ENCODE measurements at regions not wholly inside any gene's neighbourhood (a gene's known extent, or its start where the extent isn't known, plus 50 kb on each side); places are given as distances from the start of the nearest gene placed in this dataset.

DNA sequence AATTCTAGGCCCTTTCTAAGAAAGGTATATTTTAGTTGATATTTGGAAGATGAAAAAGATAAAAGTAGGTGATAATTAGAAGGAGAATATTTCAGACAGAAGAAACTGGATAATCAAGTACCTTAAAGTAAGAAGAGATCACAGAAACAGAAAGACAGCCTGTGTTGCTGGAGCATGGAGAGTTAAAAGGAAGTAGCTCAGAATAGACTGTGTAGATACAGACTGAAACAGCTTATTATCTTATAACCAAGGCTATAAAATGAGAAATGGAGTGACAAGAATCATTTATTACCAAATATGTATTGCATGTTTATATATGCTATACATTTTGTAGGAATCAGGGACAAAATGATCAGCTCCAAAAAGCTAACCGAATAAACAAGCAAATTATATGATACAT is 1120.3 kb downstream of the BRINP3 start:
- Histone ChIP-seq H3K27ac (ENCODE audit: low read length) (no peak overlapping the region), H3K9ac (ENCODE audit: low read length) (no peak overlapping the region), H2AFZ (ENCODE audit: low read depth, low read length) (peak overlapping the region; percentile 12), H3K4me3 (ENCODE audit: low read length) (no peak overlapping the region), H3K36me3 (replicated peaks; ENCODE audit: low read depth, low read length) (no peaks in the 10 kb centered on the region), H3K4me2 (ENCODE audit: low read length) (no peak overlapping the region), H3K79me2 (ENCODE audit: low read length) (no peaks in the 10 kb centered on the region), H3K9me3 (ENCODE audit: insufficient read depth, low read length) (no peaks in the 10 kb centered on the region), H3K4me1 (ENCODE audit: low read length) (peaks cover 6% of the 10 kb centered on the region; the same call in 1 of the 2 replicates), H3K27me3 (ENCODE audit: low read depth, low read length) (no peaks in the 10 kb centered on the region), H4K20me1 (ENCODE audit: insufficient read depth, low read length) (no peaks in the 10 kb centered on the region)
- TF ChIP-seq, protein P1, sequence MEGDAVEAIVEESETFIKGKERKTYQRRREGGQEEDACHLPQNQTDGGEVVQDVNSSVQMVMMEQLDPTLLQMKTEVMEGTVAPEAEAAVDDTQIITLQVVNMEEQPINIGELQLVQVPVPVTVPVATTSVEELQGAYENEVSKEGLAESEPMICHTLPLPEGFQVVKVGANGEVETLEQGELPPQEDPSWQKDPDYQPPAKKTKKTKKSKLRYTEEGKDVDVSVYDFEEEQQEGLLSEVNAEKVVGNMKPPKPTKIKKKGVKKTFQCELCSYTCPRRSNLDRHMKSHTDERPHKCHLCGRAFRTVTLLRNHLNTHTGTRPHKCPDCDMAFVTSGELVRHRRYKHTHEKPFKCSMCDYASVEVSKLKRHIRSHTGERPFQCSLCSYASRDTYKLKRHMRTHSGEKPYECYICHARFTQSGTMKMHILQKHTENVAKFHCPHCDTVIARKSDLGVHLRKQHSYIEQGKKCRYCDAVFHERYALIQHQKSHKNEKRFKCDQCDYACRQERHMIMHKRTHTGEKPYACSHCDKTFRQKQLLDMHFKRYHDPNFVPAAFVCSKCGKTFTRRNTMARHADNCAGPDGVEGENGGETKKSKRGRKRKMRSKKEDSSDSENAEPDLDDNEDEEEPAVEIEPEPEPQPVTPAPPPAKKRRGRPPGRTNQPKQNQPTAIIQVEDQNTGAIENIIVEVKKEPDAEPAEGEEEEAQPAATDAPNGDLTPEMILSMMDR (IDR thresholded peaks at IDR 0.05; ENCODE audit: low read depth, low read length), result no peak
- no peak for TF ChIP-seq EZH2phosphoT487 (IDR thresholded peaks at IDR 0.05; ENCODE audit: low read depth)

DNA sequence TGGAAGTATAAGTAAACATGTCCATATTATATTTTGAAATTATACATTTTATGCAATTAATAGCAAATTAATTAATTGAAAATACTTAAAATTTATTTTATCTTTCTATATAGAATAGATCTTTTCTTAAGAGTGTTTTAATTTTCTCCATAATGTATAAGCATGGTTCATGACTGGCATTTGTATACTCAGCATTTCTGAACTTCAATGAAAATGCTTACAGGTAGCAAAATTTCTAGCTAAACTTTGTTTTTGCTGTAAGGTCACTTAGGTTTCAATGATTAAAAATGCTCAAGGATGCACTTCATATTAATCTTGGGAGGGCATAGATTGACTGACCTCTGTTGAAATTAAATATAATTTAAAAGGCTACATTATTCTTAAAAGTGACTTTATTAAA is 1108.1 kb downstream of the BRINP3 start:
- no peak overlapping the region for H3K4me2 ChIP-seq (ENCODE audit: low read length)
- no peaks in the 10 kb centered on the region for H3K36me3 ChIP-seq (replicated peaks; ENCODE audit: low read depth, low read length)
- no peaks in the 10 kb centered on the region for H3K27me3 ChIP-seq (ENCODE audit: low read depth, low read length)
- H3K9ac ChIP-seq (ENCODE audit: low read length), result no peak overlapping the region
- no peak for TF ChIP-seq EZH2phosphoT487 (IDR thresholded peaks at IDR 0.05; ENCODE audit: low read depth)
- TF ChIP-seq, protein P1 (IDR thresholded peaks at IDR 0.05; ENCODE audit: low read depth, low read length), result no peak
- H3K79me2 ChIP-seq (ENCODE audit: low read length), result no peaks in the 10 kb centered on the region
- no peak overlapping the region for H2AFZ ChIP-seq (ENCODE audit: low read depth, low read length)
- H3K4me1 ChIP-seq (ENCODE audit: low read length), result no peaks in the 10 kb centered on the region
- H4K20me1 ChIP-seq (ENCODE audit: insufficient read depth, low read length), result no peaks in the 10 kb centered on the region
- no peak overlapping the region for H3K4me3 ChIP-seq (ENCODE audit: low read length)
- H3K27ac ChIP-seq (ENCODE audit: low read length), result no peak overlapping the region
- no peaks in the 10 kb centered on the region for H3K9me3 ChIP-seq (ENCODE audit: insufficient read depth, low read length)

DNA sequence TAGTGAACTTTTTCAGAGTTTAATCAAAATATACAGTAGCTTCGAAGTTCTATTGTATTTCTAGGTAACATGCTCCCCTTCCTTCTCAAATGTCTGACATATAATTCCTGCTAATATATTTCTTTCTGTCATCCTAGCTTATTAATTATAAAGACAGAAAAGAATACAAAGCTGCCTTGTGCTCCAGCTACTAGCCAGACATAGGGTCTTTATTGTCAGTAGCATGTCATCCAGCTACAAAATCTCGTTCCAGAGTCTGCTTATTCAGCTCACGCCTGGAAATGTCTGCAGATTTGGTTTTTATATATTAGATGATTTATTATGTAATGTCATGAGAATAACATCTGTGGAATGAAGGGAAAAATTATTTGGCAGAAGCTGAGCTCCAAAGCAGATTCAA is 1102.8 kb downstream of the BRINP3 start:
- H3K4me3 ChIP-seq (ENCODE audit: low read length), result no peak overlapping the region
- no peaks in the 10 kb centered on the region for H3K27me3 ChIP-seq (ENCODE audit: low read depth, low read length)
- H3K9ac ChIP-seq (ENCODE audit: low read length), result no peak overlapping the region
- H3K79me2 ChIP-seq (ENCODE audit: low read length), result no peaks in the 10 kb centered on the region
- TF ChIP-seq, protein P1 (IDR thresholded peaks at IDR 0.05; ENCODE audit: low read depth, low read length), result no peak
- TF ChIP-seq EZH2phosphoT487 (IDR thresholded peaks at IDR 0.05; ENCODE audit: low read depth), result no peak
- H3K9me3 ChIP-seq (ENCODE audit: insufficient read depth, low read length), result no peaks in the 10 kb centered on the region
- H2AFZ ChIP-seq (ENCODE audit: low read depth, low read length), result 0 out of 2 replicates have a peak overlapping the region, but pooled peaks have one; percentile 3
- H3K27ac ChIP-seq (ENCODE audit: low read length), result no peak overlapping the region
- H3K4me1 ChIP-seq (ENCODE audit: low read length), result no peaks in the 10 kb centered on the region
- H3K36me3 ChIP-seq (replicated peaks; ENCODE audit: low read depth, low read length), result no peaks in the 10 kb centered on the region
- no peaks in the 10 kb centered on the region for H4K20me1 ChIP-seq (ENCODE audit: insufficient read depth, low read length)
- H3K4me2 ChIP-seq (ENCODE audit: low read length), result no peak overlapping the region

DNA sequence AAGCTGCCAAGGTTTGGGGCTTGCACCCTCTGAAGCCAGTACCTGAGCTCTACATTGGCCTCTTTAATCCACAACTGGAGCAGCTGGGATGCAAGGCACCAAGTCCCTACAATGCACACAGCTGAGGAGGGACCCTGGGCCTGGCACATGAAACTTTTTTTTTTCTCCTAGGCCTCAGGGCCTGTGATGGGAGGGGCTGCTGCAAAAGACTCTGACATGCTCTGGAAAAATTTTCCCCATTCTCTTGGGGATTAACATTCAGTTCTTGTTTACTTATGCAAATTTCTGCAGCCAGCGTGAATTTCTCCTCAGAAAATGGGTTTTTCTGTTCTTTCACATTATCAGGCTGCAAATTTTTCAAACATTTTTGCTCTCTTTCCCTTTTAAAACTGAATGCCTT is 1072.2 kb downstream of the BRINP3 start:
- Histone ChIP-seq H3K9me3 (ENCODE audit: insufficient read depth, low read length) (no peaks in the 10 kb centered on the region), H3K27me3 (ENCODE audit: low read depth, low read length) (no peaks in the 10 kb centered on the region), H3K9ac (ENCODE audit: low read length) (no peak overlapping the region), H2AFZ (ENCODE audit: low read depth, low read length) (no peak overlapping the region), H3K4me2 (ENCODE audit: low read length) (no peak overlapping the region), H3K4me1 (ENCODE audit: low read length) (no peaks in the 10 kb centered on the region), H3K27ac (ENCODE audit: low read length) (no peak overlapping the region), H3K4me3 (ENCODE audit: low read length) (no peak overlapping the region), H4K20me1 (ENCODE audit: insufficient read depth, low read length) (no peaks in the 10 kb centered on the region), H3K79me2 (ENCODE audit: low read length) (no peaks in the 10 kb centered on the region), H3K36me3 (replicated peaks; ENCODE audit: low read depth, low read length) (no peaks in the 10 kb centered on the region)
- TF ChIP-seq, protein P1 (IDR thresholded peaks at IDR 0.05; ENCODE audit: low read depth, low read length), result no peak

All from OCI-LY3 (cell line).